ENCODE measurements at regions not wholly inside any gene's neighbourhood (a gene's known extent, or its start where the extent isn't known, plus 50 kb on each side); places are given as distances from the start of the nearest gene placed in this dataset.

DNA sequence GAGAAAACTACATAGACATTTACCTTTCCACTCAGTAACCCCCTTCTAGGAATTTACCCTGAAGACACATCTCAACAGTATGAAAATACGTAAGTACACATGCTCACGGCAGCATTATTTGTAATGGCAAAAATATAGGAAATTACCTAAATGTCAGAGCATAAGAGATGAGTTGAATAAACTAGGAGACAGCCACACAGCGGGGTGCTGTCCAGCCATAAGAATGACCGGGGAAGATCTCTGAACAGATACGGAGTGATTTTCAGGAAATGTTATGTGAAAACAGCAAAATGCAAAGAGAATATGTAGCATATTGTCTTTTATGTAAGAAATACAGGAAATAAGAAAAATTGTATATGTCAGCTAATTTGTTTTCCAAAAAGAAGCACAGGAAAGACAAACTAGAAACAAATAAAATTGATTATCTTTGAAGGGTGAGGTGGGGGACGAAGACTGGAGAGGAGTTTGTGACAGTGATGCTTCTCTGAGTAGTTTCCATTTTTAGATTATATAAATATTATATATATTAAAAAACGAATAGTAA lies 195.4 kb downstream of the HAUS1 start:
- ChIA-PET CTCF (interaction anchor here (1.0 to 2.4 kb wide), 2 partner anchors 18 to 359 kb away, joined by 3 to 10 read pairs; no protein-coding TSS in a partner anchor), POLR2A (no interaction called here)
- TF ChIP-seq, protein P1, sequence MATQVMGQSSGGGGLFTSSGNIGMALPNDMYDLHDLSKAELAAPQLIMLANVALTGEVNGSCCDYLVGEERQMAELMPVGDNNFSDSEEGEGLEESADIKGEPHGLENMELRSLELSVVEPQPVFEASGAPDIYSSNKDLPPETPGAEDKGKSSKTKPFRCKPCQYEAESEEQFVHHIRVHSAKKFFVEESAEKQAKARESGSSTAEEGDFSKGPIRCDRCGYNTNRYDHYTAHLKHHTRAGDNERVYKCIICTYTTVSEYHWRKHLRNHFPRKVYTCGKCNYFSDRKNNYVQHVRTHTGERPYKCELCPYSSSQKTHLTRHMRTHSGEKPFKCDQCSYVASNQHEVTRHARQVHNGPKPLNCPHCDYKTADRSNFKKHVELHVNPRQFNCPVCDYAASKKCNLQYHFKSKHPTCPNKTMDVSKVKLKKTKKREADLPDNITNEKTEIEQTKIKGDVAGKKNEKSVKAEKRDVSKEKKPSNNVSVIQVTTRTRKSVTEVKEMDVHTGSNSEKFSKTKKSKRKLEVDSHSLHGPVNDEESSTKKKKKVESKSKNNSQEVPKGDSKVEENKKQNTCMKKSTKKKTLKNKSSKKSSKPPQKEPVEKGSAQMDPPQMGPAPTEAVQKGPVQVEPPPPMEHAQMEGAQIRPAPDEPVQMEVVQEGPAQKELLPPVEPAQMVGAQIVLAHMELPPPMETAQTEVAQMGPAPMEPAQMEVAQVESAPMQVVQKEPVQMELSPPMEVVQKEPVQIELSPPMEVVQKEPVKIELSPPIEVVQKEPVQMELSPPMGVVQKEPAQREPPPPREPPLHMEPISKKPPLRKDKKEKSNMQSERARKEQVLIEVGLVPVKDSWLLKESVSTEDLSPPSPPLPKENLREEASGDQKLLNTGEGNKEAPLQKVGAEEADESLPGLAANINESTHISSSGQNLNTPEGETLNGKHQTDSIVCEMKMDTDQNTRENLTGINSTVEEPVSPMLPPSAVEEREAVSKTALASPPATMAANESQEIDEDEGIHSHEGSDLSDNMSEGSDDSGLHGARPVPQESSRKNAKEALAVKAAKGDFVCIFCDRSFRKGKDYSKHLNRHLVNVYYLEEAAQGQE (IDR thresholded peaks at IDR 0.05): no peak
- no peak for TF ChIP-seq HOXB13 (CRISPR knock-in tag; IDR thresholded peaks at IDR 0.05; ENCODE audit: low read depth)
- peak; percentile 78 for TF ChIP-seq MAFK (IDR thresholded peaks at IDR 0.05; ENCODE audit: partially characterized antibody)
- no peak for TF ChIP-seq FOSL2 (IDR thresholded peaks at IDR 0.05)
- no peak for TF ChIP-seq FOSL2 (CRISPR knock-in tag; IDR thresholded peaks at IDR 0.05)
- WGBS (ENCODE audit: missing lambda C conversion rate): 53% methylated on average over 7 of the region's 7 CpGs
- no peak overlapping the region for H3K4me2 ChIP-seq
- H3K4me1 ChIP-seq: no peaks in the 10 kb centered on the region
- no peak for FAIRE-seq
- DNase-seq (ENCODE audit: low read depth in 1 of 2, low spot score in 1 of 2): no peak
- H3K4me3 ChIP-seq: no peak overlapping the region
- no peak overlapping the region for H3K27ac ChIP-seq
- H3K9me3 ChIP-seq: no peaks in the 10 kb centered on the region
- no peak for ATAC-seq

DNA sequence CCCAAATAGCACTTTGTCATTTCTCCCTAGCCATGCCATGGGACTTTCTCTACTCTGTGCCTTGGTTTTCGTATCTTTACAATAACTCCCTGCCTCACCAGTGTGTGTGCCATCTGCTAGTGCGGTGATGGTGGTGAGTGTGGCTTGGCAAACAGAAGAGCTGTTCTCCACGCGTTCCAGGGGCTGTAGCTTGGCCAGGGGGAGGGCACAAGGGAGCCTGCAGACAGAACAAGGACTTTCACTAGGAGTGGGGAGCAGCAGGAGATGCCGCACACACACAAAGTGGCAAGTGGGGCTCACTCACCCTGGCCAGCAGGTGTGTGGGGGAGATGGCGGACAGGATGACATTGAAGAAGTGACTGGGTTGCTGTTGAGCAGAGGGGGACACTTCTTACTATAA lies 196.9 kb downstream of the HAUS1 start:
- ATAC-seq: no peak
- no peaks in the 10 kb centered on the region for H3K4me1 ChIP-seq
- FAIRE-seq: no peak
- no peak for DNase-seq (ENCODE audit: low read depth in 1 of 2, low spot score in 1 of 2)
- POLR2A ChIA-PET: no interaction called here
- no peak overlapping the region for H3K27ac ChIP-seq
- TF ChIP-seq, protein P2, sequence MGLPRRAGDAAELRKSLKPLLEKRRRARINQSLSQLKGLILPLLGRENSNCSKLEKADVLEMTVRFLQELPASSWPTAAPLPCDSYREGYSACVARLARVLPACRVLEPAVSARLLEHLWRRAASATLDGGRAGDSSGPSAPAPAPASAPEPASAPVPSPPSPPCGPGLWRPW (IDR thresholded peaks at IDR 0.05): no peak
- TF ChIP-seq, protein P3, sequence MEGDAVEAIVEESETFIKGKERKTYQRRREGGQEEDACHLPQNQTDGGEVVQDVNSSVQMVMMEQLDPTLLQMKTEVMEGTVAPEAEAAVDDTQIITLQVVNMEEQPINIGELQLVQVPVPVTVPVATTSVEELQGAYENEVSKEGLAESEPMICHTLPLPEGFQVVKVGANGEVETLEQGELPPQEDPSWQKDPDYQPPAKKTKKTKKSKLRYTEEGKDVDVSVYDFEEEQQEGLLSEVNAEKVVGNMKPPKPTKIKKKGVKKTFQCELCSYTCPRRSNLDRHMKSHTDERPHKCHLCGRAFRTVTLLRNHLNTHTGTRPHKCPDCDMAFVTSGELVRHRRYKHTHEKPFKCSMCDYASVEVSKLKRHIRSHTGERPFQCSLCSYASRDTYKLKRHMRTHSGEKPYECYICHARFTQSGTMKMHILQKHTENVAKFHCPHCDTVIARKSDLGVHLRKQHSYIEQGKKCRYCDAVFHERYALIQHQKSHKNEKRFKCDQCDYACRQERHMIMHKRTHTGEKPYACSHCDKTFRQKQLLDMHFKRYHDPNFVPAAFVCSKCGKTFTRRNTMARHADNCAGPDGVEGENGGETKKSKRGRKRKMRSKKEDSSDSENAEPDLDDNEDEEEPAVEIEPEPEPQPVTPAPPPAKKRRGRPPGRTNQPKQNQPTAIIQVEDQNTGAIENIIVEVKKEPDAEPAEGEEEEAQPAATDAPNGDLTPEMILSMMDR (IDR thresholded peaks at IDR 0.05): no peak
- H3K4me2 ChIP-seq: no peak overlapping the region
- CTCF ChIA-PET: interaction anchor here (1.4 kb wide), 1 partner anchor 322 kb away, joined by 3 read pairs; no protein-coding TSS in a partner anchor
- H3K4me3 ChIP-seq: no peak overlapping the region
- no peaks in the 10 kb centered on the region for H3K9me3 ChIP-seq
- 43% methylated on average over 6 of the region's 6 CpGs for WGBS (ENCODE audit: missing lambda C conversion rate)

DNA sequence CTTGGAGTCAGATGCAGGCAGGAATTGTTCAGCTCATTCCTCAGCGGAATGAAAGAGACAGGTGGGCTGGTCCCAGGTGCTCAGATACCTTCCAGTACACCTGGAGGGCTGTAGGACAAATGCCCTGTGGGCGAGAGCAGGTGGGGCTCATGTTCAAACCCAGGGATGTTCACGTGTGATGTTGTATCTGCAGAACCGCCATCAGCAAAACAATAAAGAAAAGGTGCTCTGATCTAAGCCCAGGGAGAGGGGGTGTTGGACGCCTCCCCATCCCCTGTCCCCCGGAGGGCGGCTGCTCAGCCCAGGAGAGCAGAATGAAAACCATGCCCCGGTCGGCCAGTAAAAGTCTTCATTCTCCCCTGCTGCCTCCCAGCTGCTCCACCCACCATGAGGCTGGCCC lies 197.4 kb downstream of the HAUS1 start:
- Histone ChIP-seq H3K4me3 (no peak overlapping the region), H3K4me2 (no peak overlapping the region), H3K9me3 (no peaks in the 10 kb centered on the region), H3K27ac (no peak overlapping the region), H3K4me1 (no peaks in the 10 kb centered on the region)
- TF ChIP-seq HOXA7 (CRISPR knock-in tag; IDR thresholded peaks at IDR 0.05): no peak
- TF ChIP-seq, protein P4, sequence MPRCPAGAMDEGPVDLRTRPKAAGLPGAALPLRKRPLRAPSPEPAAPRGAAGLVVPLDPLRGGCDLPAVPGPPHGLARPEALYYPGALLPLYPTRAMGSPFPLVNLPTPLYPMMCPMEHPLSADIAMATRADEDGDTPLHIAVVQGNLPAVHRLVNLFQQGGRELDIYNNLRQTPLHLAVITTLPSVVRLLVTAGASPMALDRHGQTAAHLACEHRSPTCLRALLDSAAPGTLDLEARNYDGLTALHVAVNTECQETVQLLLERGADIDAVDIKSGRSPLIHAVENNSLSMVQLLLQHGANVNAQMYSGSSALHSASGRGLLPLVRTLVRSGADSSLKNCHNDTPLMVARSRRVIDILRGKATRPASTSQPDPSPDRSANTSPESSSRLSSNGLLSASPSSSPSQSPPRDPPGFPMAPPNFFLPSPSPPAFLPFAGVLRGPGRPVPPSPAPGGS (IDR thresholded peaks at IDR 0.05): no peak
- TF ChIP-seq ZNF302 (CRISPR knock-in tag; IDR thresholded peaks at IDR 0.05): no peak
- no peak for TF ChIP-seq CHD2 (IDR thresholded peaks at IDR 0.05; ENCODE audit: low read length, partially characterized antibody)
- TF ChIP-seq GATA3 (IDR thresholded peaks at IDR 0.05; ENCODE audit: borderline replicate concordance): no peak
- TF ChIP-seq NR3C1 (IDR thresholded peaks at IDR 0.05): no peak
- TF ChIP-seq PHF8 (IDR thresholded peaks at IDR 0.05; ENCODE audit: borderline replicate concordance, low read depth): no peak
- no peak for TF ChIP-seq NFE2L2 (conservative IDR thresholded peaks at IDR 0.05; ENCODE audit: low read length)
- no peak for TF ChIP-seq HOXB13 (CRISPR knock-in tag; IDR thresholded peaks at IDR 0.05; ENCODE audit: low read depth)
- no peak for TF ChIP-seq SREBF2 (IDR thresholded peaks at IDR 0.05)
- no peak for TF ChIP-seq MAZ (IDR thresholded peaks at IDR 0.05; ENCODE audit: borderline replicate concordance, low read depth, low read length)
- DNase-seq (ENCODE audit: low read depth in 1 of 2, low spot score in 1 of 2) (no peak), FAIRE-seq (no peak), ATAC-seq (no peak)
- ChIA-PET POLR2A (no interaction called here), CTCF (interaction anchor here (1.4 kb wide), 1 partner anchor 321 kb away, joined by 3 read pairs; no protein-coding TSS in a partner anchor)
- WGBS (ENCODE audit: missing lambda C conversion rate): 6% methylated on average over 6 of the region's 9 CpGs

Measured in A549 (cell line).